NT2/D1 (cell line): ENCODE measurements at regions not wholly inside any gene's neighbourhood (a gene's known extent, or its start where the extent isn't known, plus 50 kb on each side); places are given as distances from the start of the nearest gene placed in this dataset.

Experiments
- SUZ12 ChIP-seq: IDR thresholded peaks from 2 replicates; pipeline ENCODE4 v1.6.1; 2011; ENCODE audit not compliant: insufficient read length, insufficient read depth; ENCODE audit errors: extremely low read depth
- YY1 ChIP-seq: IDR thresholded peaks from 2 replicates; pipeline ENCODE4 v1.6.1; 2011; ENCODE audit not compliant: insufficient read length, insufficient read depth

- no peak for TF ChIP-seq YY1
- no peak for TF ChIP-seq SUZ12
Measured at GRCh38 chr5:122220511-122220910, 91.2 kb downstream of the ZNF474 start.
